ENCODE measurements at regions not wholly inside any gene's neighbourhood (a gene's known extent, or its start where the extent isn't known, plus 50 kb on each side); places are given as distances from the start of the nearest gene placed in this dataset.
"Not testable (repeated sequence)": the region's sequence is repeated elsewhere in the genome, so short reads cannot be mapped to it uniquely, and the experiment has no call there.

DNA sequence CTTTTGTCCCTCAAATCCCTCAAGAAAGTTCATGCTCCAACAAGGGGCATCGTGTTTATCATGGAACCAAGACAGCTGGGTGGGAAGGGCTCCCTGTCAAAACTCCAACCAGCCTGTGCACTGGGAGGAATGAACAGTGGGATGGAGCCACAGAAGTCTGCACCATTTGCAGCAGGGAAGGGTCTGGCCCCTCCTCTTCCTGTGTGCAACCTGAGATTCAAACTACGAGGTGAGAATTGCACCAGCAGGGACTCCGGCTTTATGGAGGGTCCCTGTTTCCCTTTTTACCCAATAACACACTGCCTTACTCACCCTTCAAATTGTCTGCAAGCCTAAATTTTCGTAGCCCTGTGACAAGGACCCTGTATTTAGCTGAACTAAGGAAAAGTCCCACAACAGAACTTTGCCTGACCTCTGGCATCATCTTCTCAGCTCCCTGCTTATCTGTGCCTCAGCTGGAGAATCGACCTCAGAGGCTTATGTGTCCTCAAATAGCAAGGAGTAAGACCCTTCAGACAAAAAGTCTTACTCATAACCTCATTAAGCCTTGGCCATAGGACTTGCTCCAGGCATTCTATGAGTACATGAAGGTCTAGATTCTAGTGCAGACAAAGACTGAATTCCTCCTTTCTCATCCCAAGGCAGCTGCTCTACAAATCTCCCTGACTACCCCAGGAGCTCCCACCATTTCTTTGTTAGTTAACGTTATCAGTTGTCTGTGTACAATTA is 178.3 kb upstream of the SERPINE2 start:
- no peak for DNase-seq
- no peak for FAIRE-seq
- TF ChIP-seq, protein P1, sequence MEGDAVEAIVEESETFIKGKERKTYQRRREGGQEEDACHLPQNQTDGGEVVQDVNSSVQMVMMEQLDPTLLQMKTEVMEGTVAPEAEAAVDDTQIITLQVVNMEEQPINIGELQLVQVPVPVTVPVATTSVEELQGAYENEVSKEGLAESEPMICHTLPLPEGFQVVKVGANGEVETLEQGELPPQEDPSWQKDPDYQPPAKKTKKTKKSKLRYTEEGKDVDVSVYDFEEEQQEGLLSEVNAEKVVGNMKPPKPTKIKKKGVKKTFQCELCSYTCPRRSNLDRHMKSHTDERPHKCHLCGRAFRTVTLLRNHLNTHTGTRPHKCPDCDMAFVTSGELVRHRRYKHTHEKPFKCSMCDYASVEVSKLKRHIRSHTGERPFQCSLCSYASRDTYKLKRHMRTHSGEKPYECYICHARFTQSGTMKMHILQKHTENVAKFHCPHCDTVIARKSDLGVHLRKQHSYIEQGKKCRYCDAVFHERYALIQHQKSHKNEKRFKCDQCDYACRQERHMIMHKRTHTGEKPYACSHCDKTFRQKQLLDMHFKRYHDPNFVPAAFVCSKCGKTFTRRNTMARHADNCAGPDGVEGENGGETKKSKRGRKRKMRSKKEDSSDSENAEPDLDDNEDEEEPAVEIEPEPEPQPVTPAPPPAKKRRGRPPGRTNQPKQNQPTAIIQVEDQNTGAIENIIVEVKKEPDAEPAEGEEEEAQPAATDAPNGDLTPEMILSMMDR (IDR thresholded peaks at IDR 0.05; ENCODE audit: borderline replicate concordance, extremely low read depth, insufficient read depth): no peak
- no peaks in the 10 kb centered on the region for H3K9me3 ChIP-seq (ENCODE audit: control insufficient read depth in 2 of 3, insufficient read depth in 1 of 3, low read length in 3 of 3)
- peaks cover 3 to 5% (median 5%) of the 10 kb centered on the region in 3 donors for H3K4me1 ChIP-seq (ENCODE audit: control insufficient read depth in 2 of 3, insufficient read depth in 2 of 3, low read depth in 1 of 3, low read length in 3 of 3)
- no peaks in the 10 kb centered on the region for H3K36me3 ChIP-seq (ENCODE audit: control insufficient read depth in 2 of 3, insufficient read depth in 3 of 3, low read length in 3 of 3)
- no peak overlapping the region for H3K9ac ChIP-seq (ENCODE audit: low read length in 3 of 3)
- H3K4me3 ChIP-seq (ENCODE audit: low read length in 3 of 3): no peak overlapping the region
- no peaks in the 10 kb centered on the region for H3K27me3 ChIP-seq (ENCODE audit: control insufficient read depth, insufficient read depth, low read length)
- intact Hi-C loops (cut with DNase I): no loop called here
- H3K27ac ChIP-seq (ENCODE audit: low read depth in 2 of 2, low read length in 2 of 2): no peak overlapping the region

- H3K27ac ChIP-seq (ENCODE audit: low read depth in 2 of 2, low read length in 2 of 2); H3K27me3 ChIP-seq (ENCODE audit: control insufficient read depth, insufficient read depth, low read length); intact Hi-C loops (cut with DNase I); H3K9me3 ChIP-seq (ENCODE audit: control insufficient read depth in 2 of 3, insufficient read depth in 1 of 3, low read length in 3 of 3); DNase-seq; H3K9ac ChIP-seq (ENCODE audit: low read length in 3 of 3); H3K36me3 ChIP-seq (ENCODE audit: control insufficient read depth in 2 of 3, insufficient read depth in 3 of 3, low read length in 3 of 3); FAIRE-seq; H3K4me3 ChIP-seq (ENCODE audit: low read length in 3 of 3); H3K4me1 ChIP-seq (ENCODE audit: control insufficient read depth in 2 of 3, insufficient read depth in 2 of 3, low read depth in 1 of 3, low read length in 3 of 3): not testable (repeated sequence)
Observed at GRCh38 chr2:224215611-224216010, 176.5 kb upstream of the SERPINE2 start.

GRCh38 chr2:224213396-224213795 is 174.3 kb upstream of the SERPINE2 start:
- Histone ChIP-seq H3K4me3 (ENCODE audit: low read length in 3 of 3) (no peak overlapping the region), H3K27ac (ENCODE audit: low read depth in 2 of 2, low read length in 2 of 2) (no peak overlapping the region), H3K36me3 (ENCODE audit: control insufficient read depth in 2 of 3, insufficient read depth in 3 of 3, low read length in 3 of 3) (no peaks in the 10 kb centered on the region), H3K9ac (ENCODE audit: low read length in 3 of 3) (no peak overlapping the region), H3K4me1 (ENCODE audit: control insufficient read depth in 2 of 3, insufficient read depth in 2 of 3, low read depth in 1 of 3, low read length in 3 of 3) (no peaks in the 10 kb centered on the region), H3K9me3 (ENCODE audit: control insufficient read depth in 2 of 3, insufficient read depth in 1 of 3, low read length in 3 of 3) (no peaks in the 10 kb centered on the region), H3K27me3 (ENCODE audit: control insufficient read depth, insufficient read depth, low read length) (no peaks in the 10 kb centered on the region)
- intact Hi-C loops (cut with DNase I): no loop called here
- no peak for FAIRE-seq
- no peak for DNase-seq
- TF ChIP-seq, protein P1 (IDR thresholded peaks at IDR 0.05; ENCODE audit: borderline replicate concordance, extremely low read depth, insufficient read depth): no peak

- H3K4me1 ChIP-seq (ENCODE audit: control insufficient read depth in 2 of 3, insufficient read depth in 2 of 3, low read depth in 1 of 3, low read length in 3 of 3): no peaks in the 10 kb centered on the region
- intact Hi-C loops (cut with DNase I): no loop called here
- H3K9ac ChIP-seq (ENCODE audit: low read length in 3 of 3): no peak overlapping the region
- TF ChIP-seq, protein P1 (IDR thresholded peaks at IDR 0.05; ENCODE audit: borderline replicate concordance, extremely low read depth, insufficient read depth): no peak
- no peaks in the 10 kb centered on the region for H3K9me3 ChIP-seq (ENCODE audit: control insufficient read depth in 2 of 3, insufficient read depth in 1 of 3, low read length in 3 of 3)
- FAIRE-seq (no peak), DNase-seq (peak in 3 of 5 donors; percentile 39 to 78 (median 70))
- H3K4me3 ChIP-seq (ENCODE audit: low read length in 3 of 3): no peak overlapping the region
- H3K27me3 ChIP-seq (ENCODE audit: control insufficient read depth, insufficient read depth, low read length): no peaks in the 10 kb centered on the region
- no peak overlapping the region for H3K27ac ChIP-seq (ENCODE audit: low read depth in 2 of 2, low read length in 2 of 2)
- no peaks in the 10 kb centered on the region for H3K36me3 ChIP-seq (ENCODE audit: control insufficient read depth in 2 of 3, insufficient read depth in 3 of 3, low read length in 3 of 3)
Observed at GRCh38 chr2:224211791-224212190, 172.7 kb upstream of the SERPINE2 start.

Data from kidney (tissue), 13 donors.